HG03159 (cell line): ENCODE measurements at regions not wholly inside any gene's neighbourhood (a gene's known extent, or its start where the extent isn't known, plus 50 kb on each side); places are given as distances from the start of the nearest gene placed in this dataset.

Source experiments
- ATAC-seq: cut with Tn5 transposase; IDR thresholded peaks from one replicate; pipeline ENCODE4 v1.9.1; 2021; ENCODE audit warnings: mild to moderate bottlenecking, moderate library complexity; ENCODE audit not compliant: unreplicated experiment

- no peak for ATAC-seq
Measured at GRCh38 chr14:84167026-84167425, 1362.9 kb upstream of the FLRT2 start.

GRCh38 chr14:84180336-84180735 lies 1349.6 kb upstream of the FLRT2 start:
- ATAC-seq = no peak

- no peak for ATAC-seq
Measured at GRCh38 chr14:84181072-84181471, 1348.9 kb upstream of the FLRT2 start.

GRCh38 chr14:84195514-84195913 lies 1334.4 kb upstream of the FLRT2 start:
- ATAC-seq = no peak

- ATAC-seq = no peak
Measured at GRCh38 chr14:84197704-84198103, 1332.2 kb upstream of the FLRT2 start.

- no peak for ATAC-seq
Measured at GRCh38 chr14:84202486-84202885, 1327.5 kb upstream of the FLRT2 start.

- no peak for ATAC-seq
Measured at GRCh38 chr14:84203896-84204295, 1326.0 kb upstream of the FLRT2 start.

GRCh38 chr14:84208451-84208850 lies 1321.5 kb upstream of the FLRT2 start:
- no peak for ATAC-seq

GRCh38 chr14:84209031-84209430 lies 1320.9 kb upstream of the FLRT2 start:
- no peak for ATAC-seq

- ATAC-seq = no peak
Measured at GRCh38 chr14:84217066-84217465, 1312.9 kb upstream of the FLRT2 start.

GRCh38 chr14:84225268-84225667 lies 1304.7 kb upstream of the FLRT2 start:
- ATAC-seq = no peak

- no peak for ATAC-seq
Measured at GRCh38 chr14:84228702-84229101, 1301.2 kb upstream of the FLRT2 start.

GRCh38 chr14:84234281-84234680 lies 1295.7 kb upstream of the FLRT2 start:
- no peak for ATAC-seq

GRCh38 chr14:84236290-84236689 lies 1293.7 kb upstream of the FLRT2 start:
- no peak for ATAC-seq

- no peak for ATAC-seq
Measured at GRCh38 chr14:84237881-84238280, 1292.1 kb upstream of the FLRT2 start.

GRCh38 chr14:84247693-84248092 lies 1282.3 kb upstream of the FLRT2 start:
- ATAC-seq = no peak

- ATAC-seq = no peak
Measured at GRCh38 chr14:84250893-84251292, 1279.1 kb upstream of the FLRT2 start.

- ATAC-seq = no peak
Measured at GRCh38 chr14:84251411-84252115, 1278.4 kb upstream of the FLRT2 start.

GRCh38 chr14:84252706-84253105 lies 1277.2 kb upstream of the FLRT2 start:
- no peak for ATAC-seq

- no peak for ATAC-seq
Measured at GRCh38 chr14:84253326-84253725, 1276.6 kb upstream of the FLRT2 start.

GRCh38 chr14:84254290-84254689 lies 1275.7 kb upstream of the FLRT2 start:
- no peak for ATAC-seq

GRCh38 chr14:84262932-84263331 lies 1267.0 kb upstream of the FLRT2 start:
- ATAC-seq = no peak

- ATAC-seq = no peak
Measured at GRCh38 chr14:84272290-84272721, 1257.6 kb upstream of the FLRT2 start.
